ENCODE measurements at regions not wholly inside any gene's neighbourhood (a gene's known extent, or its start where the extent isn't known, plus 50 kb on each side); places are given as distances from the start of the nearest gene placed in this dataset.

GRCh38 chr5:148739023-148739422 lies 84.7 kb upstream of the HTR4 start:
- Histone ChIP-seq H3K27ac (ENCODE audit: insufficient read length, low read depth, low read length) (no peak overlapping the region), H3K9me3 (ENCODE audit: control insufficient read depth, low read depth, low read length) (no peaks in the 10 kb centered on the region), H3K4me2 (ENCODE audit: insufficient read depth, insufficient read length, low read length) (no peak overlapping the region), H2BK5ac (ENCODE audit: insufficient read length, low read length) (no peak overlapping the region), H2AFZ (ENCODE audit: low read length) (no peak overlapping the region), H2BK120ac (ENCODE audit: low read depth, low read length, poor library complexity, severe bottlenecking) (no peak overlapping the region), H3K23me2 (ENCODE audit: insufficient read length, low read depth, low read length, poor library complexity, severe bottlenecking) (no peaks in the 10 kb centered on the region), H3K23ac (ENCODE audit: insufficient read length, low read depth, low read length) (no peak overlapping the region), H3K27me3 (ENCODE audit: insufficient read depth, low read length) (no peaks in the 10 kb centered on the region), H3K79me2 (ENCODE audit: insufficient read depth, low read length) (no peaks in the 10 kb centered on the region), H3K4ac (ENCODE audit: low read depth, low read length) (no peak overlapping the region), H3T11ph (ENCODE audit: low read length) (no peak overlapping the region), H2BK12ac (ENCODE audit: insufficient read length, low read depth, low read length) (no peak overlapping the region), H3K9ac (ENCODE audit: extremely low read depth, insufficient read length, low read length) (no peak overlapping the region), H3K4me1 (ENCODE audit: insufficient read depth, low read length) (no peaks in the 10 kb centered on the region), H4K8ac (replicated peaks; ENCODE audit: insufficient read length, low read depth, low read length) (no peak overlapping the region), H3K56ac (ENCODE audit: insufficient read length, low read depth, low read length) (no peak overlapping the region), H2BK20ac (ENCODE audit: low read depth, low read length, poor library complexity, severe bottlenecking) (no peak overlapping the region), H3K79me1 (ENCODE audit: insufficient read depth, low read depth, low read length, poor library complexity, severe bottlenecking) (no peaks in the 10 kb centered on the region), H3K18ac (ENCODE audit: insufficient read length, low read depth, low read length) (no peak overlapping the region), H4K91ac (ENCODE audit: insufficient read length, low read depth, low read length) (no peak overlapping the region), H2AK5ac (ENCODE audit: insufficient read length, low read length) (no peak overlapping the region), H4K5ac (ENCODE audit: insufficient read length, low read depth, low read length) (no peak overlapping the region), H2BK15ac (ENCODE audit: low read depth, low read length) (no peak overlapping the region), H4K20me1 (ENCODE audit: control insufficient read depth, insufficient read depth, insufficient read length) (no peaks in the 10 kb centered on the region), H3K14ac (ENCODE audit: insufficient read depth, low read length) (no peak overlapping the region)
- Mint-ChIP-seq H3K4me3 (no peak overlapping the region), H3K27ac (no peak overlapping the region), H3K4me1 (peaks cover 2% of the 10 kb centered on the region in 2 experiments), H3K36me3 (ENCODE audit: insufficient read depth in 1 of 3, low read depth in 3 of 3) (no peaks in the 10 kb centered on the region), H3K9me3 (no peaks in the 10 kb centered on the region), H3K27me3 (ENCODE audit: low read depth) (peaks cover 3% of the 10 kb centered on the region; the same call in 1 of the 2 replicates)
- DNase-seq, result no peak
- WGBS (ENCODE audit: extremely low coverage, insufficient read length, low lambda C conversion rate), result no CpG with 5 or more reads among the region's 5 CpGs
- no peak for TF ChIP-seq CTCF (conservative IDR thresholded peaks at IDR 0.05)

Data from H9 (cell line).